WTC11 (cell line): ENCODE measurements at regions not wholly inside any gene's neighbourhood (a gene's known extent, or its start where the extent isn't known, plus 50 kb on each side); places are given as distances from the start of the nearest gene placed in this dataset.

Source experiments
- ATAC-seq: fragments of 200-7000 bp; cut with Tn5 transposase; 2 replicates; pipeline ENCODE4 v1.10.0; 2021; ENCODE audit warnings: mild to moderate bottlenecking, moderate library complexity
- CTCF ChIA-PET: fragments of 300-600 bp; sonication (Branson Sonifier 250); formaldehyde crosslinking; loops from one replicate; lab custom pipeline; 2021; ENCODE audit warnings: antibody characterized with exemption; lab: Charles Lee
- POLR2A ChIA-PET: fragments of 350-600 bp; sonication (Branson Sonifier 250); formaldehyde crosslinking; loops from one replicate; lab custom pipeline; 2021; ENCODE audit warnings: antibody characterized with exemption; lab: Charles Lee
- DNase-seq: peaks from one replicate; pipeline ENCODE4 v3.0.0; 2021; ENCODE audit warnings: low spot score
- H3K27ac Mint-ChIP-seq: 2 replicates; pipeline ENCODE4 v1.8.0; 2021; ENCODE audit warnings: mixed read lengths
- H3K27me3 Mint-ChIP-seq: 2 replicates; pipeline ENCODE4 v1.8.0; 2021; ENCODE audit warnings: low read depth, mild to moderate bottlenecking, moderate library complexity, mixed read lengths
- H3K36me3 Mint-ChIP-seq: 2 replicates; pipeline ENCODE4 v1.8.0; 2021; ENCODE audit warnings: mixed read lengths
- H3K4me1 Mint-ChIP-seq: 2 replicates; pipeline ENCODE4 v1.8.0; 2022; ENCODE audit warnings: mixed read lengths
- H3K4me3 Mint-ChIP-seq: 2 replicates; pipeline ENCODE4 v1.8.0; 2021; ENCODE audit warnings: mild to moderate bottlenecking, moderate library complexity, mixed read lengths
- H3K9me3 Mint-ChIP-seq: 2 replicates; pipeline ENCODE4 v1.8.0; 2021; ENCODE audit warnings: mixed read lengths
- CBFB ChIP-seq: sonication (generic); formaldehyde crosslinking; IDR thresholded peaks from 2 replicates; pipeline ENCODE4 v1.8.1; 2022; ENCODE audit warnings: mild to moderate bottlenecking, low read depth, missing genetic modification reagents
- EMX1 ChIP-seq: fragments of 250-450 bp; sonication (Bioruptor Pico); IDR thresholded peaks from 2 replicates; pipeline ENCODE4 v1.8.0; 2021; ENCODE audit warnings: mild to moderate bottlenecking
- ETV6 ChIP-seq: sonication (generic); formaldehyde crosslinking; IDR thresholded peaks from 2 replicates; pipeline ENCODE4 v1.8.1; 2022; ENCODE audit warnings: mild to moderate bottlenecking, missing genetic modification reagents
- FOXJ3 ChIP-seq: sonication (generic); formaldehyde crosslinking; IDR thresholded peaks from 2 replicates; pipeline ENCODE4 v1.9.0; 2021; ENCODE audit warnings: missing genetic modification reagents, mild to moderate bottlenecking, borderline replicate concordance
- JUN ChIP-seq: sonication (generic); formaldehyde crosslinking; IDR thresholded peaks from 2 replicates; pipeline ENCODE4 v1.8.0; 2023; ENCODE audit warnings: mild to moderate bottlenecking, missing genetic modification reagents
- MXD4 ChIP-seq: fragments of 250-450 bp; sonication (Bioruptor Pico); IDR thresholded peaks from 2 replicates; pipeline ENCODE4 v1.8.0; 2021; ENCODE audit warnings: mild to moderate bottlenecking, moderate library complexity, borderline replicate concordance
- MYBL2 ChIP-seq: sonication (generic); formaldehyde crosslinking; IDR thresholded peaks from 2 replicates; pipeline ENCODE4 v1.8.1; 2023; ENCODE audit warnings: mild to moderate bottlenecking, moderate library complexity, missing genetic modification reagents
- NR1H2 ChIP-seq: sonication (generic); formaldehyde crosslinking; IDR thresholded peaks from 2 replicates; pipeline ENCODE4 v1.9.0; 2021; ENCODE audit warnings: mild to moderate bottlenecking, moderate library complexity, missing genetic modification reagents
- SP1 ChIP-seq: sonication (generic); formaldehyde crosslinking; conservative IDR thresholded peaks from 2 replicates; pipeline ENCODE4 v1.8.1; 2022; ENCODE audit warnings: missing genetic modification reagents
- TEAD4 ChIP-seq: sonication (generic); formaldehyde crosslinking; IDR thresholded peaks from 2 replicates; pipeline ENCODE4 v1.8.0; 2022; ENCODE audit warnings: mild to moderate bottlenecking, missing genetic modification reagents
- ZBTB21 ChIP-seq: sonication (generic); formaldehyde crosslinking; IDR thresholded peaks from 2 replicates; pipeline ENCODE4 v1.8.1; 2023; ENCODE audit warnings: mild to moderate bottlenecking, missing genetic modification reagents, borderline replicate concordance
- ZNF121 ChIP-seq: sonication (generic); formaldehyde crosslinking; IDR thresholded peaks from 2 replicates; pipeline ENCODE4 v1.8.0; 2023; ENCODE audit warnings: missing genetic modification reagents
- ZNF263 ChIP-seq: sonication (generic); formaldehyde crosslinking; IDR thresholded peaks from 2 replicates; pipeline ENCODE4 v1.8.1; 2022; ENCODE audit warnings: low read depth, mild to moderate bottlenecking, moderate library complexity, missing genetic modification reagents
- ZNF423 ChIP-seq: fragments of 250-450 bp; sonication (Bioruptor Pico); IDR thresholded peaks from 2 replicates; pipeline ENCODE4 v2.1.2; 2022; ENCODE audit warnings: mild to moderate bottlenecking, moderate library complexity
- TF ChIP-seq, protein P1 (sequence below): sonication (generic); formaldehyde crosslinking; IDR thresholded peaks from 2 replicates; pipeline ENCODE4 v1.8.0; 2022; ENCODE audit warnings: missing genetic modification reagents
- TF ChIP-seq, protein P2 (sequence below): sonication (generic); formaldehyde crosslinking; IDR thresholded peaks from 2 replicates; pipeline ENCODE4 v1.8.1; 2023; ENCODE audit warnings: mild to moderate bottlenecking, moderate library complexity, missing genetic modification reagents
- TF ChIP-seq, protein P3 (sequence below): sonication (generic); formaldehyde crosslinking; IDR thresholded peaks from 2 replicates; pipeline ENCODE4 v1.8.0; 2022; ENCODE audit warnings: mild to moderate bottlenecking, missing genetic modification reagents
- TF ChIP-seq, protein P4 (sequence below): fragments of 200-600 bp; IDR thresholded peaks from 2 replicates; pipeline ENCODE4 v1.8.0; 2022; ENCODE audit warnings: antibody characterized with exemption
- TF ChIP-seq, protein P5 (sequence below): sonication (generic); formaldehyde crosslinking; IDR thresholded peaks from 2 replicates; pipeline ENCODE4 v1.8.1; 2023; ENCODE audit warnings: mild to moderate bottlenecking, missing genetic modification reagents, moderate library complexity
- TF ChIP-seq, protein P6 (sequence below): sonication (generic); formaldehyde crosslinking; IDR thresholded peaks from 2 replicates; pipeline ENCODE4 v1.8.1; 2022; ENCODE audit warnings: low read depth, missing genetic modification reagents, borderline replicate concordance
- TF ChIP-seq, protein P7 (sequence below): fragments of 250-450 bp; sonication (Bioruptor Pico); IDR thresholded peaks from 2 replicates; pipeline ENCODE4 v2.1.2; 2022; ENCODE audit warnings: mild to moderate bottlenecking, moderate library complexity

DNA sequence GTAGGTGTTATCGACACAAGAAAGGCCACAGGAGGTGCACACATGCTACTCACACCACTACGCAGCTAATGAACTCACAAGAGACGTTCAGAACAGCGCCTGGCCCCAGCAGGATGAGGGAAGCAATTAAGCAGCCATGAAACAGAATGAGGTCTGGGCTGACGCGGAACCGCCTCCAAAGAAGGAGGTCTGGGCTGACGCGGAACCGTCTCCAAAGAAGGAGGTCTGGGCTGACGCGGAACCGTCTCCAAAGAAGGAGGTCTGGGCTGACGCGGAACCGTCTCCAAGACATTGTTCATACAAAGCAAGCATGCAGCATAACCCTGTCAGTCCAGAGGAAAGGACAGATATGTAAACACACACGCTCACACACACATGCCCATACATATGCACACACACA is 63.2 kb upstream of the ZNF354A start:
- CTCF ChIA-PET: interaction anchor here (0.6 to 1.6 kb wide), 5 partner anchors 12 to 45 kb away, joined by 3 to 13 read pairs (median 4); no protein-coding TSS in a partner anchor
- peaks cover 16% of the 10 kb centered on the region; the same call in 1 of the 2 replicates for H3K36me3 Mint-ChIP-seq
- TF ChIP-seq, protein P1, sequence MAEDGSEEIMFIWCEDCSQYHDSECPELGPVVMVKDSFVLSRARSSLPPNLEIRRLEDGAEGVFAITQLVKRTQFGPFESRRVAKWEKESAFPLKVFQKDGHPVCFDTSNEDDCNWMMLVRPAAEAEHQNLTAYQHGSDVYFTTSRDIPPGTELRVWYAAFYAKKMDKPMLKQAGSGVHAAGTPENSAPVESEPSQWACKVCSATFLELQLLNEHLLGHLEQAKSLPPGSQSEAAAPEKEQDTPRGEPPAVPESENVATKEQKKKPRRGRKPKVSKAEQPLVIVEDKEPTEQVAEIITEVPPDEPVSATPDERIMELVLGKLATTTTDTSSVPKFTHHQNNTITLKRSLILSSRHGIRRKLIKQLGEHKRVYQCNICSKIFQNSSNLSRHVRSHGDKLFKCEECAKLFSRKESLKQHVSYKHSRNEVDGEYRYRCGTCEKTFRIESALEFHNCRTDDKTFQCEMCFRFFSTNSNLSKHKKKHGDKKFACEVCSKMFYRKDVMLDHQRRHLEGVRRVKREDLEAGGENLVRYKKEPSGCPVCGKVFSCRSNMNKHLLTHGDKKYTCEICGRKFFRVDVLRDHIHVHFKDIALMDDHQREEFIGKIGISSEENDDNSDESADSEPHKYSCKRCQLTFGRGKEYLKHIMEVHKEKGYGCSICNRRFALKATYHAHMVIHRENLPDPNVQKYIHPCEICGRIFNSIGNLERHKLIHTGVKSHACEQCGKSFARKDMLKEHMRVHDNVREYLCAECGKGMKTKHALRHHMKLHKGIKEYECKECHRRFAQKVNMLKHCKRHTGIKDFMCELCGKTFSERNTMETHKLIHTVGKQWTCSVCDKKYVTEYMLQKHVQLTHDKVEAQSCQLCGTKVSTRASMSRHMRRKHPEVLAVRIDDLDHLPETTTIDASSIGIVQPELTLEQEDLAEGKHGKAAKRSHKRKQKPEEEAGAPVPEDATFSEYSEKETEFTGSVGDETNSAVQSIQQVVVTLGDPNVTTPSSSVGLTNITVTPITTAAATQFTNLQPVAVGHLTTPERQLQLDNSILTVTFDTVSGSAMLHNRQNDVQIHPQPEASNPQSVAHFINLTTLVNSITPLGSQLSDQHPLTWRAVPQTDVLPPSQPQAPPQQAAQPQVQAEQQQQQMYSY: no peak
- TF ChIP-seq, protein P2, sequence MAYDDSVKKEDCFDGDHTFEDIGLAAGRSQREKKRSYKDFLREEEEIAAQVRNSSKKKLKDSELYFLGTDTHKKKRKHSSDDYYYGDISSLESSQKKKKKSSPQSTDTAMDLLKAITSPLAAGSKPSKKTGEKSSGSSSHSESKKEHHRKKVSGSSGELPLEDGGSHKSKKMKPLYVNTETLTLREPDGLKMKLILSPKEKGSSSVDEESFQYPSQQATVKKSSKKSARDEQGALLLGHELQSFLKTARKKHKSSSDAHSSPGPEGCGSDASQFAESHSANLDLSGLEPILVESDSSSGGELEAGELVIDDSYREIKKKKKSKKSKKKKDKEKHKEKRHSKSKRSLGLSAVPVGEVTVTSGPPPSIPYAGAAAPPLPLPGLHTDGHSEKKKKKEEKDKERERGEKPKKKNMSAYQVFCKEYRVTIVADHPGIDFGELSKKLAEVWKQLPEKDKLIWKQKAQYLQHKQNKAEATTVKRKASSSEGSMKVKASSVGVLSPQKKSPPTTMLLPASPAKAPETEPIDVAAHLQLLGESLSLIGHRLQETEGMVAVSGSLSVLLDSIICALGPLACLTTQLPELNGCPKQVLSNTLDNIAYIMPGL (CRISPR knock-in tag): no peak
- TF ChIP-seq SP1 (CRISPR knock-in tag): 0 out of 2 replicates have a peak, but pooled peaks have one; percentile 4

DNA sequence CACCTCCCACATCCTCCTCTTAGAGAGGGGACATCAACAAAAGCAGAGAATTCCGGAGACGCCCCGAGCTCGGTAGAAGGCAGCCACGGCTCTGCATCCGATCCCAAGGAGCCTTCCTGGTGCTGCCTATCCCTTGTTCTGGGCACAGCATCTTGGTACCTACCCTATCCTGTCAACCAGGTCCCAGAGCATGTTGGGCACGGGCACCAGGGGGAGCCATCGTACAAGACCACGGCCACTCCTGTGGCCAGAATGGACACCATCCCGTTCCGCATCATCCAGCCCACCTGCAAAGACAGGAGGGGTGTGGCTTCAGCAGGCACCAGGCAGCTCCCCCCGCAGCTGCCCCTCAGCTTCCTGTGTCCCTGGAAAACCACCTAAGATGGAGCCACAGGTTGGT is 62.7 kb upstream of the ZNF354A start:
- peaks cover 9% of the 10 kb centered on the region for H3K4me1 Mint-ChIP-seq
- no peak overlapping the region for H3K4me3 Mint-ChIP-seq
- ATAC-seq: peak; percentile 93
- H3K27ac Mint-ChIP-seq: no peak overlapping the region
- POLR2A ChIA-PET: no interaction called here
- CTCF ChIA-PET: interaction anchor here (0.6 to 1.6 kb wide), 5 partner anchors 13 to 46 kb away, joined by 3 to 13 read pairs (median 4); no protein-coding TSS in a partner anchor
- H3K9me3 Mint-ChIP-seq: no peaks in the 10 kb centered on the region
- peaks cover 16% of the 10 kb centered on the region; the same call in 1 of the 2 replicates for H3K36me3 Mint-ChIP-seq
- H3K27me3 Mint-ChIP-seq: no peaks in the 10 kb centered on the region
- DNase-seq: peak; percentile 89
- TF ChIP-seq, protein P2 (CRISPR knock-in tag): no peak
- no peak for TF ChIP-seq ZNF423
- TF ChIP-seq ZBTB21 (CRISPR knock-in tag): no peak
- 0 out of 2 replicates have a peak, but pooled peaks have one; percentile 29 for TF ChIP-seq SP1 (CRISPR knock-in tag)
- no peak for TF ChIP-seq NR1H2 (CRISPR knock-in tag)
- no peak for TF ChIP-seq MYBL2 (CRISPR knock-in tag)
- no peak for TF ChIP-seq FOXJ3 (CRISPR knock-in tag)
- TF ChIP-seq, protein P3, sequence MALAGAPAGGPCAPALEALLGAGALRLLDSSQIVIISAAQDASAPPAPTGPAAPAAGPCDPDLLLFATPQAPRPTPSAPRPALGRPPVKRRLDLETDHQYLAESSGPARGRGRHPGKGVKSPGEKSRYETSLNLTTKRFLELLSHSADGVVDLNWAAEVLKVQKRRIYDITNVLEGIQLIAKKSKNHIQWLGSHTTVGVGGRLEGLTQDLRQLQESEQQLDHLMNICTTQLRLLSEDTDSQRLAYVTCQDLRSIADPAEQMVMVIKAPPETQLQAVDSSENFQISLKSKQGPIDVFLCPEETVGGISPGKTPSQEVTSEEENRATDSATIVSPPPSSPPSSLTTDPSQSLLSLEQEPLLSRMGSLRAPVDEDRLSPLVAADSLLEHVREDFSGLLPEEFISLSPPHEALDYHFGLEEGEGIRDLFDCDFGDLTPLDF (CRISPR knock-in tag): no peak
- TF ChIP-seq ZNF263 (CRISPR knock-in tag): no peak
- no peak for TF ChIP-seq TEAD4
- peak; percentile 70; the same call in 1 of the 2 replicates for TF ChIP-seq ZNF121 (CRISPR knock-in tag)
- TF ChIP-seq, protein P4, sequence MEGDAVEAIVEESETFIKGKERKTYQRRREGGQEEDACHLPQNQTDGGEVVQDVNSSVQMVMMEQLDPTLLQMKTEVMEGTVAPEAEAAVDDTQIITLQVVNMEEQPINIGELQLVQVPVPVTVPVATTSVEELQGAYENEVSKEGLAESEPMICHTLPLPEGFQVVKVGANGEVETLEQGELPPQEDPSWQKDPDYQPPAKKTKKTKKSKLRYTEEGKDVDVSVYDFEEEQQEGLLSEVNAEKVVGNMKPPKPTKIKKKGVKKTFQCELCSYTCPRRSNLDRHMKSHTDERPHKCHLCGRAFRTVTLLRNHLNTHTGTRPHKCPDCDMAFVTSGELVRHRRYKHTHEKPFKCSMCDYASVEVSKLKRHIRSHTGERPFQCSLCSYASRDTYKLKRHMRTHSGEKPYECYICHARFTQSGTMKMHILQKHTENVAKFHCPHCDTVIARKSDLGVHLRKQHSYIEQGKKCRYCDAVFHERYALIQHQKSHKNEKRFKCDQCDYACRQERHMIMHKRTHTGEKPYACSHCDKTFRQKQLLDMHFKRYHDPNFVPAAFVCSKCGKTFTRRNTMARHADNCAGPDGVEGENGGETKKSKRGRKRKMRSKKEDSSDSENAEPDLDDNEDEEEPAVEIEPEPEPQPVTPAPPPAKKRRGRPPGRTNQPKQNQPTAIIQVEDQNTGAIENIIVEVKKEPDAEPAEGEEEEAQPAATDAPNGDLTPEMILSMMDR: peak; percentile 57
- TF ChIP-seq CBFB: no peak
- TF ChIP-seq JUN (CRISPR knock-in tag): no peak
- no peak for TF ChIP-seq ETV6 (CRISPR knock-in tag)
- TF ChIP-seq, protein P5, sequence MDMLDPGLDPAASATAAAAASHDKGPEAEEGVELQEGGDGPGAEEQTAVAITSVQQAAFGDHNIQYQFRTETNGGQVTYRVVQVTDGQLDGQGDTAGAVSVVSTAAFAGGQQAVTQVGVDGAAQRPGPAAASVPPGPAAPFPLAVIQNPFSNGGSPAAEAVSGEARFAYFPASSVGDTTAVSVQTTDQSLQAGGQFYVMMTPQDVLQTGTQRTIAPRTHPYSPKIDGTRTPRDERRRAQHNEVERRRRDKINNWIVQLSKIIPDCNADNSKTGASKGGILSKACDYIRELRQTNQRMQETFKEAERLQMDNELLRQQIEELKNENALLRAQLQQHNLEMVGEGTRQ (CRISPR knock-in tag): no peak
- TF ChIP-seq MXD4 (CRISPR knock-in tag): no peak
- TF ChIP-seq, protein P6, sequence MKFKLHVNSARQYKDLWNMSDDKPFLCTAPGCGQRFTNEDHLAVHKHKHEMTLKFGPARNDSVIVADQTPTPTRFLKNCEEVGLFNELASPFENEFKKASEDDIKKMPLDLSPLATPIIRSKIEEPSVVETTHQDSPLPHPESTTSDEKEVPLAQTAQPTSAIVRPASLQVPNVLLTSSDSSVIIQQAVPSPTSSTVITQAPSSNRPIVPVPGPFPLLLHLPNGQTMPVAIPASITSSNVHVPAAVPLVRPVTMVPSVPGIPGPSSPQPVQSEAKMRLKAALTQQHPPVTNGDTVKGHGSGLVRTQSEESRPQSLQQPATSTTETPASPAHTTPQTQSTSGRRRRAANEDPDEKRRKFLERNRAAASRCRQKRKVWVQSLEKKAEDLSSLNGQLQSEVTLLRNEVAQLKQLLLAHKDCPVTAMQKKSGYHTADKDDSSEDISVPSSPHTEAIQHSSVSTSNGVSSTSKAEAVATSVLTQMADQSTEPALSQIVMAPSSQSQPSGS (CRISPR knock-in tag): no peak
- TF ChIP-seq EMX1 (CRISPR knock-in tag): no peak
- TF ChIP-seq, protein P7, sequence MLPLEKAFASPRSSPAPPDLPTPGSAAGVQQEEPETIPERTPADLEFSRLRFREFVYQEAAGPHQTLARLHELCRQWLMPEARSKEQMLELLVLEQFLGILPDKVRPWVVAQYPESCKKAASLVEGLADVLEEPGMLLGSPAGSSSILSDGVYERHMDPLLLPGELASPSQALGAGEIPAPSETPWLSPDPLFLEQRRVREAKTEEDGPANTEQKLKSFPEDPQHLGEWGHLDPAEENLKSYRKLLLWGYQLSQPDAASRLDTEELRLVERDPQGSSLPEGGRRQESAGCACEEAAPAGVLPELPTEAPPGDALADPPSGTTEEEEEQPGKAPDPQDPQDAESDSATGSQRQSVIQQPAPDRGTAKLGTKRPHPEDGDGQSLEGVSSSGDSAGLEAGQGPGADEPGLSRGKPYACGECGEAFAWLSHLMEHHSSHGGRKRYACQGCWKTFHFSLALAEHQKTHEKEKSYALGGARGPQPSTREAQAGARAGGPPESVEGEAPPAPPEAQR: no peak

More for the DNA sequence above, 63.2 kb upstream of the ZNF354A start:
- Mint-ChIP-seq H3K4me1 (peaks cover 14% of the 10 kb centered on the region), H3K4me3 (no peak overlapping the region), H3K9me3 (no peaks in the 10 kb centered on the region), H3K27ac (0 out of 2 replicates have a peak overlapping the region, but pooled peaks have one; percentile 7), H3K27me3 (no peaks in the 10 kb centered on the region)
- ATAC-seq: no peak
- no peak for DNase-seq
- POLR2A ChIA-PET: no interaction called here
